Suprapubic skin (tissue), 3 donors: ENCODE measurements at regions not wholly inside any gene's neighbourhood (a gene's known extent, or its start where the extent isn't known, plus 50 kb on each side); places are given as distances from the start of the nearest gene placed in this dataset.

Source experiments
- POLR2A ChIP-seq, 2 donors: fragments of 450-650 bp; IDR thresholded peaks; one replicate each; pipeline ENCODE4 v1.6.1; 2017; ENCODE audit warnings: antibody characterized with exemption in 2 of 2, mild to moderate bottlenecking in 2 of 2, moderate library complexity in 2 of 2
- TF ChIP-seq, protein P1 (sequence below), 2 donors: fragments of 200-600 bp in 1 of 2; fragments of 450-650 bp in 1 of 2; sonication (generic) in 1 of 2; IDR thresholded peaks; one replicate each; pipeline ENCODE4 v1.5.1; 2016 to 2019; ENCODE audit warnings: antibody characterized with exemption in 2 of 2, mild to moderate bottlenecking in 1 of 2, moderate library complexity in 1 of 2

DNA sequence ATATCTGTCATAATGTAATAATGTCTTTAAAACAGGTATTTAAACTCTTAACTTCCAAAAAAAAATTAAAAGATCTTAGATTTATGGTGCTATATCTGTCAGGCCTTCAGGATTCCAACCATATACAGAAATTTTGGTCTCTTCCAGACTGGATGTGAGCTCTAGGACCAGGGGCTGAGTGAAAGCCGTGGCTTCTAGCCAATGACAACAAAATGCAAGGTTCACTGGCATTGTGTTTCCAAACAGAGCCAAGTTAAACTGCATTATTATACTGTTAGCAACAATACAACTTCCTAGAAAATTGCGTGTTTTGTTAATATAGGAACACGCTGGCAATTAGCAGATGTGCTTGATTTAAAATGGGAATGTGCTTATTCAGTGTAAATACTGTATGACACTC, 809.8 kb upstream of the SOX11 start:
- TF ChIP-seq, protein P1, sequence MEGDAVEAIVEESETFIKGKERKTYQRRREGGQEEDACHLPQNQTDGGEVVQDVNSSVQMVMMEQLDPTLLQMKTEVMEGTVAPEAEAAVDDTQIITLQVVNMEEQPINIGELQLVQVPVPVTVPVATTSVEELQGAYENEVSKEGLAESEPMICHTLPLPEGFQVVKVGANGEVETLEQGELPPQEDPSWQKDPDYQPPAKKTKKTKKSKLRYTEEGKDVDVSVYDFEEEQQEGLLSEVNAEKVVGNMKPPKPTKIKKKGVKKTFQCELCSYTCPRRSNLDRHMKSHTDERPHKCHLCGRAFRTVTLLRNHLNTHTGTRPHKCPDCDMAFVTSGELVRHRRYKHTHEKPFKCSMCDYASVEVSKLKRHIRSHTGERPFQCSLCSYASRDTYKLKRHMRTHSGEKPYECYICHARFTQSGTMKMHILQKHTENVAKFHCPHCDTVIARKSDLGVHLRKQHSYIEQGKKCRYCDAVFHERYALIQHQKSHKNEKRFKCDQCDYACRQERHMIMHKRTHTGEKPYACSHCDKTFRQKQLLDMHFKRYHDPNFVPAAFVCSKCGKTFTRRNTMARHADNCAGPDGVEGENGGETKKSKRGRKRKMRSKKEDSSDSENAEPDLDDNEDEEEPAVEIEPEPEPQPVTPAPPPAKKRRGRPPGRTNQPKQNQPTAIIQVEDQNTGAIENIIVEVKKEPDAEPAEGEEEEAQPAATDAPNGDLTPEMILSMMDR (IDR thresholded peaks at IDR 0.05): no peak
- no peak for TF ChIP-seq POLR2A (IDR thresholded peaks at IDR 0.05)
